SK-N-SH treated with all-trans-retinoic acid at 6 μM for 48 hours (cell line): ENCODE measurements at regions not wholly inside any gene's neighbourhood (a gene's known extent, or its start where the extent isn't known, plus 50 kb on each side); places are given as distances from the start of the nearest gene placed in this dataset.

Experiments used
- ATAC-seq: fragments of 200-7000 bp; cut with Tn5 transposase; 3 replicates; pipeline ENCODE4 v1.9.1; 2020; ENCODE audit warnings: mild to moderate bottlenecking, moderate library complexity
- ARNTL ChIP-seq: fragments of 450-650 bp; formaldehyde crosslinking; IDR thresholded peaks from 2 replicates; pipeline ENCODE4 v1.5.0; 2020; ENCODE audit warnings: low read depth, mild to moderate bottlenecking, moderate library complexity, borderline replicate concordance
- BACH2 ChIP-seq: fragments of 250-450 bp; sonication (Bioruptor Pico); IDR thresholded peaks from 2 replicates; pipeline ENCODE4 v1.9.0; 2021; ENCODE audit warnings: mild to moderate bottlenecking, borderline replicate concordance
- CSDC2 ChIP-seq: fragments of 250-450 bp; sonication (Bioruptor Pico); IDR thresholded peaks from 2 replicates; pipeline ENCODE4 v1.5.0; 2020; ENCODE audit warnings: mild to moderate bottlenecking, moderate library complexity
- ESRRG ChIP-seq: fragments of 250-450 bp; sonication (Bioruptor Pico); IDR thresholded peaks from 2 replicates; pipeline ENCODE4 v1.6.1; 2021; ENCODE audit warnings: mild to moderate bottlenecking
- GLIS3 ChIP-seq: fragments of 250-450 bp; sonication (Bioruptor Pico); IDR thresholded peaks from 2 replicates; pipeline ENCODE4 v1.5.0; 2020; ENCODE audit warnings: mild to moderate bottlenecking, moderate library complexity
- OSR1 ChIP-seq: fragments of 250-450 bp; sonication (Bioruptor Pico); IDR thresholded peaks from 2 replicates; pipeline ENCODE4 v1.8.0; 2022; ENCODE audit warnings: moderate library complexity, mild to moderate bottlenecking, inconsistent platforms
- PPARA ChIP-seq: fragments of 250-450 bp; sonication (Bioruptor Pico); IDR thresholded peaks from 2 replicates; pipeline ENCODE4 v1.5.0; 2020; ENCODE audit warnings: mild to moderate bottlenecking, borderline replicate concordance
- TOX ChIP-seq: fragments of 250-450 bp; sonication (Bioruptor Pico); IDR thresholded peaks from 2 replicates; pipeline ENCODE4 v1.8.0; 2021; ENCODE audit warnings: mild to moderate bottlenecking, moderate library complexity, borderline replicate concordance
- ZC3H10 ChIP-seq: fragments of 250-450 bp; sonication (Bioruptor Pico); IDR thresholded peaks from 2 replicates; pipeline ENCODE4 v1.5.1; 2021; ENCODE audit warnings: mild to moderate bottlenecking, moderate library complexity
- ZFP3 ChIP-seq: fragments of 250-450 bp; sonication (Bioruptor Pico); IDR thresholded peaks from 2 replicates; pipeline ENCODE4 v1.5.0; 2020; ENCODE audit warnings: mild to moderate bottlenecking, moderate library complexity
- ZFP30 ChIP-seq: fragments of 450-650 bp; formaldehyde crosslinking; IDR thresholded peaks from 2 replicates; pipeline ENCODE4 v1.5.0; 2022; ENCODE audit warnings: mild to moderate bottlenecking, moderate library complexity
- ZNF565 ChIP-seq: fragments of 450-650 bp; formaldehyde crosslinking; conservative IDR thresholded peaks from 2 replicates; pipeline ENCODE4 v1.5.0; 2020; ENCODE audit warnings: low read depth, mild to moderate bottlenecking, moderate library complexity
- ZNF70 ChIP-seq: fragments of 450-650 bp; formaldehyde crosslinking; IDR thresholded peaks from 2 replicates; pipeline ENCODE4 v1.5.0; 2020; ENCODE audit warnings: mild to moderate bottlenecking, moderate library complexity
- ZNF8 ChIP-seq: fragments of 450-650 bp; formaldehyde crosslinking; IDR thresholded peaks from 2 replicates; pipeline ENCODE4 v1.5.0; 2020; ENCODE audit warnings: mild to moderate bottlenecking, moderate library complexity
- TF ChIP-seq, protein P1 (sequence below): fragments of 250-450 bp; sonication (Bioruptor Pico); IDR thresholded peaks from 2 replicates; pipeline ENCODE4 v1.8.0; 2020; ENCODE audit warnings: mild to moderate bottlenecking, moderate library complexity, borderline replicate concordance
- TF ChIP-seq, protein P2 (sequence below): fragments of 250-450 bp; sonication (Bioruptor Pico); IDR thresholded peaks from 2 replicates; pipeline ENCODE4 v1.8.0; 2021; ENCODE audit warnings: low read depth, mild to moderate bottlenecking, moderate library complexity, borderline replicate concordance
- TF ChIP-seq, protein P3 (sequence below): fragments of 250-450 bp; sonication (Bioruptor Pico); IDR thresholded peaks from 2 replicates; pipeline ENCODE4 v1.5.0; 2020; ENCODE audit warnings: mild to moderate bottlenecking, moderate library complexity
- TF ChIP-seq, protein P4 (sequence below): fragments of 250-450 bp; sonication (Bioruptor Pico); IDR thresholded peaks from 2 replicates; pipeline ENCODE4 v1.5.1; 2021; ENCODE audit warnings: mild to moderate bottlenecking, moderate library complexity

DNA sequence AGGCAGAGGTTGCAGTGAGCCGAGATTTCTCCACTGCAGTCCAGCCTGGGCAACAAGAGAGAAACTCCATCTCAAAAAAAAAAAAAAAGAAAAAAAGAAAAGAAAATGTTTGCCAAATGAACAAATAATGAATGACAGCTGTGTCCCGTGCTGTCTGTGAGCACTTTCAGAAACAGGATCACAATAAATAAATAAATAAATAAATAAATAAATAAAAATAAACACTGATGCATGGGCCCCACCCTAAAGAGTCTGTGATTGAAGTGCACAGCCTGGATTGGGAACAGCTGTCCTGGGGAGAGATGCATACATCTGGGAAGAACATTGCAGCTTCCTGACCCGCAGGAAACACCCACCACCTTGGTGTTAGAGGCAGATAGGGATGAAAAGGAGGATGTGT is 123.6 kb downstream of the NPTX2 start:
- TF ChIP-seq ESRRG (CRISPR knock-in tag), result no peak
- TF ChIP-seq ZFP30 (CRISPR knock-in tag), result no peak
- TF ChIP-seq ZNF565 (CRISPR knock-in tag), result no peak
- TF ChIP-seq, protein P1, sequence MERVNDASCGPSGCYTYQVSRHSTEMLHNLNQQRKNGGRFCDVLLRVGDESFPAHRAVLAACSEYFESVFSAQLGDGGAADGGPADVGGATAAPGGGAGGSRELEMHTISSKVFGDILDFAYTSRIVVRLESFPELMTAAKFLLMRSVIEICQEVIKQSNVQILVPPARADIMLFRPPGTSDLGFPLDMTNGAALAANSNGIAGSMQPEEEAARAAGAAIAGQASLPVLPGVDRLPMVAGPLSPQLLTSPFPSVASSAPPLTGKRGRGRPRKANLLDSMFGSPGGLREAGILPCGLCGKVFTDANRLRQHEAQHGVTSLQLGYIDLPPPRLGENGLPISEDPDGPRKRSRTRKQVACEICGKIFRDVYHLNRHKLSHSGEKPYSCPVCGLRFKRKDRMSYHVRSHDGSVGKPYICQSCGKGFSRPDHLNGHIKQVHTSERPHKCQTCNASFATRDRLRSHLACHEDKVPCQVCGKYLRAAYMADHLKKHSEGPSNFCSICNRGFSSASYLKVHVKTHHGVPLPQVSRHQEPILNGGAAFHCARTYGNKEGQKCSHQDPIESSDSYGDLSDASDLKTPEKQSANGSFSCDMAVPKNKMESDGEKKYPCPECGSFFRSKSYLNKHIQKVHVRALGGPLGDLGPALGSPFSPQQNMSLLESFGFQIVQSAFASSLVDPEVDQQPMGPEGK (CRISPR knock-in tag), result no peak
- no peak for TF ChIP-seq ZFP3 (CRISPR knock-in tag)
- no peak for TF ChIP-seq PPARA
- no peak for TF ChIP-seq ZC3H10 (CRISPR knock-in tag)
- no peak for TF ChIP-seq CSDC2 (CRISPR knock-in tag)
- TF ChIP-seq ZNF70, result no peak
- TF ChIP-seq ARNTL (CRISPR knock-in tag), result no peak
- ATAC-seq, result no peak

DNA sequence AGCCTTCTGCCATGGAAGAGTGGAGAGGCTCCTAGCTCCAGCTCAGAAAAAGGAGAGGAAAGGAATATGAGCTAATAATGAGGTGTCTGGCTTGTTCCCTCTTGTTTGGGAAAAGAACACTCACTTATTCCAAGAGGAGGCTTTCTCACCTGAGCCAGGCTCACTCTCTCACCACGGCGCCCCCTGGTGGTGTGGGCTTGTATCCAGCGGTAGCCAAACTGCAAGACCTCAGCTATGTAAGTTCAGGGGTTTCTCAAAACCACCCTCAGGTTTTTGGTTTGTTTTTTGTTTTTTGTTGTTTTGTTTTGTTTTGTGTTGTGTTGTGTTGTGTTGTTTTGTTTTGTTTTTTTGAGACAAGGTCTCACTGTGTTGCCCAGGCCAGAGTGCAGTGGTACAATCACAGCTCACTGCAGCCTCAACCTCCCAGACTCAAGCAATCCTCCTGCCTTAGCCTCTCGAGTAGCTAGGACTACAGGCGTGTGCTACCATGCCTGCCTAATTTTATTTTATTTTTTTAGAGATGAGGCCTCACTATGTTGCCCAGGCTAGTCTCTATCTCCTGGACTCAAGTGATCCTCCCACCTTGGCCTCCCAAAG is 124.0 kb downstream of the TMEM130 start:
- ATAC-seq, result no peak
- TF ChIP-seq OSR1 (CRISPR knock-in tag), result no peak
- no peak for TF ChIP-seq ZNF8 (CRISPR knock-in tag)
- TF ChIP-seq, protein P2, sequence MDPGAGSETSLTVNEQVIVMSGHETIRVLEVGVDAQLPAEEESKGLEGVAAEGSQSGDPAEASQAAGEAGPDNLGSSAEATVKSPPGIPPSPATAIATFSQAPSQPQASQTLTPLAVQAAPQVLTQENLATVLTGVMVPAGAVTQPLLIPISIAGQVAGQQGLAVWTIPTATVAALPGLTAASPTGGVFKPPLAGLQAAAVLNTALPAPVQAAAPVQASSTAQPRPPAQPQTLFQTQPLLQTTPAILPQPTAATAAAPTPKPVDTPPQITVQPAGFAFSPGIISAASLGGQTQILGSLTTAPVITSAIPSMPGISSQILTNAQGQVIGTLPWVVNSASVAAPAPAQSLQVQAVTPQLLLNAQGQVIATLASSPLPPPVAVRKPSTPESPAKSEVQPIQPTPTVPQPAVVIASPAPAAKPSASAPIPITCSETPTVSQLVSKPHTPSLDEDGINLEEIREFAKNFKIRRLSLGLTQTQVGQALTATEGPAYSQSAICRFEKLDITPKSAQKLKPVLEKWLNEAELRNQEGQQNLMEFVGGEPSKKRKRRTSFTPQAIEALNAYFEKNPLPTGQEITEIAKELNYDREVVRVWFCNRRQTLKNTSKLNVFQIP, result no peak
- TF ChIP-seq, protein P3, sequence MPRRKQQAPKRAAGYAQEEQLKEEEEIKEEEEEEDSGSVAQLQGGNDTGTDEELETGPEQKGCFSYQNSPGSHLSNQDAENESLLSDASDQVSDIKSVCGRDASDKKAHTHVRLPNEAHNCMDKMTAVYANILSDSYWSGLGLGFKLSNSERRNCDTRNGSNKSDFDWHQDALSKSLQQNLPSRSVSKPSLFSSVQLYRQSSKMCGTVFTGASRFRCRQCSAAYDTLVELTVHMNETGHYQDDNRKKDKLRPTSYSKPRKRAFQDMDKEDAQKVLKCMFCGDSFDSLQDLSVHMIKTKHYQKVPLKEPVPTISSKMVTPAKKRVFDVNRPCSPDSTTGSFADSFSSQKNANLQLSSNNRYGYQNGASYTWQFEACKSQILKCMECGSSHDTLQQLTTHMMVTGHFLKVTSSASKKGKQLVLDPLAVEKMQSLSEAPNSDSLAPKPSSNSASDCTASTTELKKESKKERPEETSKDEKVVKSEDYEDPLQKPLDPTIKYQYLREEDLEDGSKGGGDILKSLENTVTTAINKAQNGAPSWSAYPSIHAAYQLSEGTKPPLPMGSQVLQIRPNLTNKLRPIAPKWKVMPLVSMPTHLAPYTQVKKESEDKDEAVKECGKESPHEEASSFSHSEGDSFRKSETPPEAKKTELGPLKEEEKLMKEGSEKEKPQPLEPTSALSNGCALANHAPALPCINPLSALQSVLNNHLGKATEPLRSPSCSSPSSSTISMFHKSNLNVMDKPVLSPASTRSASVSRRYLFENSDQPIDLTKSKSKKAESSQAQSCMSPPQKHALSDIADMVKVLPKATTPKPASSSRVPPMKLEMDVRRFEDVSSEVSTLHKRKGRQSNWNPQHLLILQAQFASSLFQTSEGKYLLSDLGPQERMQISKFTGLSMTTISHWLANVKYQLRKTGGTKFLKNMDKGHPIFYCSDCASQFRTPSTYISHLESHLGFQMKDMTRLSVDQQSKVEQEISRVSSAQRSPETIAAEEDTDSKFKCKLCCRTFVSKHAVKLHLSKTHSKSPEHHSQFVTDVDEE (CRISPR knock-in tag), result no peak

DNA sequence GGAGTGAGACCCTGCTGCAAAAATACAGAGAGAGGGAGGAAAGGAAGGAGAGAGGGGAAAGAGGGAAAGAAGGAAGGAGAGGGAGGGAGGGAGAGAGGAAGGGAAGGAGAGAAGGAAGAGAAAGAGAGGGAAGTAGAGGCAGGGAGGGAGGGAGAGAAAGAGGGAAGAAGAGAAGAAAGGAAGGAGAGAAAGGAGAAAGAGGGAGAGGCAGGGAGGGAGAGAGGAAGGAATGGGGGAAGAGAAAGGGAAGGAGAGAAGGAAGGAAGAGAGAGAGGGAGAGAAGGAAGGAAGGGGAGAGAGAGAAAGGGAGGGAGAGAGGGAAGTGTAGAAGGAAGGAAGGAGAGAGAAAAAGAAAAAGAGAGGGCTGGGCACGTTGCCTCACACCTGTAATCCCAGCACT is 121.7 kb downstream of the TMEM130 start:
- TF ChIP-seq OSR1 (CRISPR knock-in tag) (no peak), PPARA (no peak), TOX (CRISPR knock-in tag) (no peak), BACH2 (CRISPR knock-in tag) (no peak), ZFP3 (CRISPR knock-in tag) (no peak), GLIS3 (CRISPR knock-in tag) (no peak)
- TF ChIP-seq, protein P4, sequence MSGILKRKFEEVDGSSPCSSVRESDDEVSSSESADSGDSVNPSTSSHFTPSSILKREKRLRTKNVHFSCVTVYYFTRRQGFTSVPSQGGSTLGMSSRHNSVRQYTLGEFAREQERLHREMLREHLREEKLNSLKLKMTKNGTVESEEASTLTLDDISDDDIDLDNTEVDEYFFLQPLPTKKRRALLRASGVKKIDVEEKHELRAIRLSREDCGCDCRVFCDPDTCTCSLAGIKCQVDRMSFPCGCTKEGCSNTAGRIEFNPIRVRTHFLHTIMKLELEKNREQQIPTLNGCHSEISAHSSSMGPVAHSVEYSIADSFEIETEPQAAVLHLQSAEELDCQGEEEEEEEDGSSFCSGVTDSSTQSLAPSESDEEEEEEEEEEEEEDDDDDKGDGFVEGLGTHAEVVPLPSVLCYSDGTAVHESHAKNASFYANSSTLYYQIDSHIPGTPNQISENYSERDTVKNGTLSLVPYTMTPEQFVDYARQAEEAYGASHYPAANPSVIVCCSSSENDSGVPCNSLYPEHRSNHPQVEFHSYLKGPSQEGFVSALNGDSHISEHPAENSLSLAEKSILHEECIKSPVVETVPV, result no peak
- TF ChIP-seq, protein P2, result no peak
- TF ChIP-seq, protein P3 (CRISPR knock-in tag), result no peak
- no peak for ATAC-seq
